Iris pigment epithelial cell (primary cell): ENCODE measurements at regions not wholly inside any gene's neighbourhood (a gene's known extent, or its start where the extent isn't known, plus 50 kb on each side); places are given as distances from the start of the nearest gene placed in this dataset.
"Not testable (repeated sequence)": the region's sequence is repeated elsewhere in the genome, so short reads cannot be mapped to it uniquely, and the experiment has no call there.

Experiments used
- DNase-seq: peaks from one replicate; pipeline ENCODE4 v3.0.0-alpha.2; 2011; ENCODE audit warnings: low read depth

DNA sequence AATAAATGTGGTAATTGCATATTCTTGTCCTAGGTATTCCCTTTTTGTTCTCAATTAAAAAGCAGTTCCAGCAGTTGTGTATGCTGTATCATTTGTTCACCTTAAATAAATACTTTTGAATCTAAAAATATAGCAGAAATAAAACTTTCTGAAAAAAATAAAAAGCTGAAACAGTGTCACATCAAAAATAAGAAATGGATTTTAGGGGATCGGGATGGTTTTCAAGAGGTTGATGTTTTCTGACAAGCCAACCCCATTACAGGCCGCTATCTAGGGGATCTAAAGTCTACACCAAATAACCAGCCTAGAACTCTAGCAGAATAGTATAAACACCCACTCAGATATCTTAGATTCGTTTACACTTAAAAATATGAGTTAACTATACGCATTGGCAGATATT lies 95.4 kb upstream of the MAML3 start:
- peak; percentile 53 for DNase-seq

DNA sequence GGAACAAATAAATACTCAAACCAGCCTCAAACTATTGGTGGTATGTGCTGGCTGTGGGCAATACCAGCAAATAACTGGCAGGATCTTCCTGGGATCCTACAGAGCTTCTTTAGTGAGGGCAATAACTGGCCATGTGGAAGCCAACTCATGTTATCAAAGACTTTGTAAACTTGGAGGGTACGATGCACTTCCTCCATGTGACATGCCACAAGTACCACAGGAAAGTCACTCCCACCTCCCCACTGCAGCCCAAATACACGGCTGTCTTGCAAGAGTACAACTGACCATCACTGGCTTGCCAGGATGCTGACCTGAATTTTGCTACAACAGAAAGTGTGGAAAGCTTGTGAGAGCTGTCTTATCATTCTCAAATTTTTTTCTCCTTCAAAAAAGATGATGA lies 93.3 kb upstream of the MAML3 start:
- no peak for DNase-seq

DNA sequence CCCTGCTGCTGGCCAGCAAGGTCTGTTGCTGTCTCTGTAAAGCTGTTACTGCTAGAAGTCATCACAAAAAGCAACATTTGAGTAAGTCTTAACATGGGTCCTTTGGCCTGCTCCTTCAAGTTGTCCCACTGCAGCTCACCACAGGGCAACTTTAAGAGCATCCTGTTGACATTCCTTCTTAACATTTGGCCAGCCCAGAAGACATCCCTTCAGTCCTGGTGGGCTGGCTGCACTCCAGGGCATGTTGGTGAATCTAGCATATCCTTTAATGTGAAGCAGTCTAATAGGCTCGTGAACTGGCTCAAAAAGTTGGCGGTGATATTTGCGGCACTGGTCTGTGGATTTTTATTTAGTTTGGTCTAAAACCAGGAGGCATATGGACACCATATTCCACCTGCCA lies 92.2 kb upstream of the MAML3 start:
- no peak for DNase-seq

DNA sequence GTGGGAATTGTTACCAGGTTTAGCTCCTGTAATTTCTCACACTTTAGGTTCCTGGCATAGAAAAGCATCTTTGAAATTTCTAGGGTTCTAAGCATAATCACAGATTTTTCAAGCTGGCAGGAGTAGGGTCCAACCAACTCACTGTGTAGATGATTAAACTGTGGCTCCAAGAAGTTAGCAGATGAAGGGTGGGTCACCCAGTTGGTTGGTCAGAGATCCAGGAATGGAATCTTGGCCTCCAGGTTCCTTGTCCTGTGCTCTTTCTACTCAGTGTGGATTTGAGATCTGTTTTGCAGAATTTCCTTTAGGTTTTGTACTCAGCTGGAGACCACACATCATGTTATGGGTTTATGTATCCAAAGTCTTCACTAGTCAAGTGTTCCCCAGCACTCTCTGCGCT lies 90.3 kb upstream of the MAML3 start:
- no peak for DNase-seq

DNA sequence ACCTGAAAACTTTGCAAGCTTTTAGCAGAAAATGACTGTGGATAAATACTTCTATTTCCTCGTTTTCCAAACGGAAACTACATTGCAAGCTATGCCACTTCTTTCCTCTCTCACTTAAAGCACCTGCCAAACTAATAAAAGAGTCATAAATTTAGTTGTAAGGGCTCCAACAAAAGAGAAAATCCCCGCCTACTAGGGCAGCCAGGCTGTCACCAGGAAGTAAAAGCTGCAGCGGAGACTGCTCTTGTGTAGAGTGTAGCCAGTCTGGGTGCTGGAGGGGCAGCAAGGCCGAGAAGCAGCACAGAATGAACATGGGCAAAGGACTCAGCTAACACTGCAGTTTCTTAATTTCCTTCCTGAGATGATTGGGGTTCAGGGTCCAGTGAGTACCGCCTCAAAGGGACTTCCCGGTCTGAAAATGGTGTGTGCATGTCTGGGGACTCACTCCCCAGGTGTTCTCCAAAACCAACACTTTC lies 89.3 kb upstream of the MAML3 start:
- no peak for DNase-seq

DNA sequence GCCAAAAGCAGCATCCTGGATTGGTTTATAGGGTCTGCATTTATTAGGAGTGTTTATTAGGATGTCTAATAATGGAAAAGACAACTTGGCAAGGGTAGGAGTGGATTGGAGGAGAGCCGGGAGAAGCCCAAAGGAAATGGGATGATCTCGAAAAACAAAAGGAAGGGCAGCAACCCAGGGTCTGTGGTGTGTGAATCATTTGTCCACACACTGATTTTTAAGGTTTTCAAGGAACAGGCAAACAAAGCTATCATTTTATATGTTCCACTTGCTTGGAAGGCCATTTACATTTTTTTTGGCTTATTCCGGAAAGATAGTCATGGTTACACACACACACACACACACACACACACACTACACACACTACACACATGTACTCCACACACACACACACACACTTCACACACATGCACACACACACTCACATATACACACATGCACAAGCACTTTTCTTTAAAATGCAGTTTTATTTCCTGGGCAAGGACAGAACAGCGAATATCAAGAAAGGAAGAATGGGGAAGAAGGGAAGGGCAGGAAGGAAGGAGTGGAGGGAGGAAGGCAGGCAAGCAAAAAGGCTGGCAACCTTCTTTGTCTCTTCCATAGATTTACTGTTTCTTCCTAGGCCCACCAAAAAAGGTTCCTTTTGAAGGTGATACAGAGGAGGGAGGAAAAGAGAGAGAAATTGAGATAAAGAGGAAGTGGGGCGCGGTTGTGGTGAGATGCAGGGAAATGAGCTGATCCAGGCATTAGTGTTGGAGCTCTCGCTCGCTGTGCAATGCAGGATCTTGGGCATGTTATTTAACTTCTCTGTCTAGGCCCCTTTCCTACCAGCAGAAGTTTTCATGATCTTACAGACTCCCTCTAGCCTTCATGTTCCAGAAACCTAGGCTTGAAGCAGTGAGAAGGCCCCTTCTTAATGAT lies 88.6 kb upstream of the MAML3 start:
- DNase-seq, result no peak

DNA sequence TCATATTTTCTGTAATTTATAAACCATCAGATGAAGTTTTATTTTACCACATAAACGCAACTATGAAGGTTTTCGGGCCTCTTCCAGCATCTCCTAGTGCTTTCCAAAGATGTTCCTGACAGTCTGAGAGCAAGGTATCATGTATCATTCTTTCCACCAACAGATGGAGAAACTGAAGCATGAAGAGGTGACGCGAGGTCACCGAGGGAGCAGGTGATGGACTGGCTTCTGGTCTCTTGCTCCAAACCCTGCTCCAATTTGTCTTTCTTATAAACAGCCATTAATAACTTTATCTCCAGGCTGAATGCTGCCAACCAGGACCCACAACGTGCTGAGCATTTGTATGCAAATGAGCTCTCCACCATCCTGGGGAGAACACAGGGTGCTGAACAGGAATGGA lies 86.3 kb upstream of the MAML3 start:
- DNase-seq, result no peak

DNA sequence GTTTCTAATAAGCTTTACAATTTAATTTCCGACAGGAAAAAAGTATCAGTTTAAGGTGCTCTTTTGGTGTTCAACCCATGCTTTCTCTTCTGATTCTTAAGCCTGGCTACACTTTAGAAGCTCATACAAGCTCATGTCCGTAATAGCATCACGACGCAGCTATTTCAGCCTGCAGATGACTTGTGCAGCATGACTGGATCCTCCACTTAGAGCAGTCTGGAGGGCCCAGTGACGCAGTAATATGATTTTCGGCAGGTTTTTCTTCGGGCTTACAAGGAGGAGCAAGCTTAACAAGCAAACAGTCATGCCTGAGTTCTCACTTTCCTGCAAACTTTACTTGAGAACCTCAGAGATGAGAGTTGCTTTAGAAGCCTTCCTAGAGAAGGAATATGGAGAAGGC lies 85.3 kb upstream of the MAML3 start:
- DNase-seq, result no peak

DNA sequence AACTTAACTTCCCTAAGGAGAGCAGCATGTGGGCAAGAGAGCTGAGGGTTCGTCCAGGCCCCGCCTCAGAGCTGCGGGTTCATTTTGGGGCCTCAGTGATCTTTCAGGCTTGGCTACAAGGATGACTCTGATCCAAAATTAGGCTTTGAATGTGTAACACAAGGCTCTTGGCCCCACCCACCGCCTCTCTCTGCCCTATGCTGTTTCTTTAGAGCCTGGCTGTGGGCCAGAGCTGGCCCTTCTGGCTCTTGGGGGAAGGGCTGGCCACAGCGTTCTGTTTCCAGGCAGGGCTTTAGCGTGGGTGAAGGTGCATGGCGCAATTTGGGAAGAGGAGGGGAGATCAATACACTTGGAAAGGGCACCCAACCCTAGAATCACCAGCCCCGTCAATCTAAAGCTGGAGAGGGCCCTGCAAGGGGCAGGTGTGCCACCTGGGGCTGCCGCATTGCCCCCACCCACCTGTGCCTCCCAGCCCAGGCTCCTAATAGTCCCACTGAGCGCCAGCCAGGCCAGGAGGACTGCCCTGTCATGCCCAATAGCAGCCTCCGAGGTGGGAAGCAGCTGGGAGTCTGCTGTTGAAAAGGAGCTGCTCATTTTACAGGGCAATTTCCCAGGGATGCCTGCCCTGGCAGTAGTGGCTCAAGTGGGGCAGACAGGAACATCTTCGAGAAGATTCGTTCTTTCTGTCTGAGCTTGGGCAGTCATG lies 84.5 kb upstream of the MAML3 start:
- DNase-seq, result peak; percentile 77

DNA sequence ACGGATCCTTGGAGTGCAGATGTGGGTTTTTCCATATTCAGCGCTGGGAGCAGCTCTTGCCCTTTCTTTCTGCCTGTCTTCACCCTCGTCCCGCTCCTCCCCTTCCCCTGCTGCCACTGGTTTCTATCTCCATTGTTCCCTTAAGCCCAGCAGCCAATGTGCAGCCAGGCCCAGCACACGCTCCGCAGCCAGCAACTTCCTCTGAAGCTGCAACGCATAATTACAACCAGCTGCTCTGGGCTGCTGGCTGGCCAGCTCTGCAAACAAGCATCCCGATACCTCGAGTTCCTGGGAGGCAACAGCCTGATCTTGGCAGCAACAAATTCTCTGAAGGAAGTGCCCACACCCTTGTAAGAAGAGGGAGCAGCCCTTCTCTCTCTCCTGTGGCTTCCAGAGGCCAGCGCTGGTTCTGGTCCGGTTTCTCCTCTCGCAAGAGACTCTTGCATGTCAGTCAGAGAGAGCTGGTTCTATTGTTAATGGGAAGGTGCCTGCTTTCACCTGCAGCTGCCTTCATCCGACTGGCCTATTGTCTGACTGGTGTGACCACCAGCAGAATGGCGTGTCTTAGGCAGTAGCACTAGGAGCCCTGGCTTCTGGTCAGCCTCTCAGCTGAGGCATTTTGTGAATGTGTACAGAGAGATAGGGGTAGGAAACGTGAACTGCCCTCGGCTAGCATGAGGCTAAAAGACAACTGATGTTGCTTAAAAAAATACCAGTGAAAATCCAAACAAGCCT lies 83.8 kb upstream of the MAML3 start:
- DNase-seq, result peak; percentile 91

DNA sequence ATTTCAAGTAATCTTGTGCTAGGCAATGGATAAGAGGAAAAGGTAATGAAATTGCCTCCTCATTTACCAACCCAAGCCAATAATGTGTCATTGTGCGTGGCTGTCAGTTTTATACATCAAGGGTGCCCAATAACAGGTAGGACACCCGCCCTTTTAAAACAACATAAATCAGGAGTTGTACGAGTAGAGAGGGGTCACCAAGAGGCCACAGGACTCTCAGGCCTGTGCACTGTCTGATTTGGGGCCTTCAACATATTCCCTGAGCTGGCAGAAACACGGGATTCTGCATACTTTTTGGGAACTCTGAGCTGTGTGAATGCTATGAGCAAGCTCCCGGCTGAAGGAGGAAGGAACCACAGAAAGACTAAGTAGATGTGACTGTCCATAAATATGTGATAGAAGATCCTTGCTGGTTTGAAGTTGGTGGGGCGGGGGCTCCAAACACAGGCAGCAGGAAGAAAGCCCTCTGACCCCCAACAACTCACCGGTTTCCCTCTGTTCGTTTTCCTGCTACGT lies 82.7 kb upstream of the MAML3 start:
- DNase-seq, result peak; percentile 14

DNA sequence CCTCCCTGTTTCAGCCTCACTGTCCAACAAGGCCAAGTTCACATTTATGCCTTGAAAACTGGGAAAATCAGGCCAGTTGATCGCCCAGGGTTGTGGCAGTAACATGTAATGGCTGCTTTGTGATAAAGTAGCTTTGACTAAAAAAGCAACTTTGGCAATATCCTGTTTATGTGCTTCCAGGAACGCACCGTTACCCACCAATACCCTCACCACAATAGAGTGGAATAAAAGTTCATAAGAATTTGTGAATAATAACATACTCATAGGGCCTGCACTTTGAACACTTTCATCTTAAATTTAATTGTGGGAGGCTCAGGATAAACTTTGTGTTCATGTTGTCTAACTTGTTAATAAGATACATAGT lies 80.7 kb upstream of the MAML3 start:
- DNase-seq, result no peak

DNA sequence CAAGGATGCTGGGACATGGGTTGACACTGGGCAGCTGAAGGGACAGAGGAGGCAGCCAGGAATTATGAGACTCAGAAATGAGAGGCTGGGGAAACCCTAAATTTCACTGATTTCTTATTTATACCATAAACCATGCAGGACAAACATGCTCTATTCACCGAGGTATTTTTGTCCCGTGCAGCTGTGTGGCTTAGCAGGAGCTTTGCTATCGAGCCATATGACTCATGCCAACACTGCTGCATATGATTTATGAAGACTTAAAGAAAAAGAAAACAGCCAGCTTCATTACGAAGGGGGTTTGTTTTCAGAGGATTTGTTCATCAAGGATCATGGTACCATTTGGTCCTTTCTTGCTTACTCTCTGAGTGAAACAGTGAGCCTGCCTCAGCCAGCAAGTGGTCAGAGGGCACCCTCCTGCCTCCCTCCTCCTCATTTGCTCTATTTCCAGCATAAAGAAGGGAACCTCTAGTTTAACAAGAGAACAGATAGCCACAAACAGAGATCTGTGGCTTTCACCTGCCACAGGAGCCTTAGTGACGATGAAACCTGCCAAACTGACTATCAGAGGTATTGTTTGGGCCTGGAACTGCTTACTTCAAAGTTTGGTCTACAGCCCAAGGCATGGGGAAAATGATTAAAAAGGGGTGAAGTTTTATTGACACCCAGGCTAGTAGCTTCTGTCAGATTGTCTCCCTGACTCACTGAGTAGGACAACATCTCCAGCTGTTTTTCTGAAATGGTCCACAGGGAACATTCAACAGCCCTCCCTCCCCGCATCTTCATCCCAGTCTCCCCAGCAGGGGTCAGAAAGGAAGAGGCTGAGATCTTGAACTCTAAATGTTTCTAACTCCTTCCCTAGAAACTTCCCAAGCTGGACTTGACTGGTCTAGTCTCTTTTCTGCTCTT lies 80.1 kb upstream of the MAML3 start:
- DNase-seq, result peak; percentile 89

DNA sequence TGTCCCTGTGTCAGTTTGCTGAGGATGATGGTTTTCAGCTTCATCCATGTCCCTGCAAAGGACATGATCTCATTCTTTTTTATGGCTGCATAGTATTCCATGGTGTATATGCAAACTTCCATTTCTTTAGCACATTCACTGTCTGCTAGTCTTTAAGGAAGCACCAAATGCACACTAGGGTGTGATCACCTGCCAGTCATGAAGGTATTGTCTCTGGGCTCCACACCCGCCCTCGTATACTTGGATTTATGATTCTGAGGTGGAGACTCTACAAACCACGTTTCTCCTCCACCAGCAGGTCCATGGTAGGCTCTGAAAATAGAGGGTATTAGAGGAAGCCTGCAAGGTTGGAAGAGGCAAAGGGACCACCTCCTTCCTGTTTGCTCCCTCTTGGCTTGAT lies 75.9 kb upstream of the MAML3 start:
- DNase-seq, result no peak

DNA sequence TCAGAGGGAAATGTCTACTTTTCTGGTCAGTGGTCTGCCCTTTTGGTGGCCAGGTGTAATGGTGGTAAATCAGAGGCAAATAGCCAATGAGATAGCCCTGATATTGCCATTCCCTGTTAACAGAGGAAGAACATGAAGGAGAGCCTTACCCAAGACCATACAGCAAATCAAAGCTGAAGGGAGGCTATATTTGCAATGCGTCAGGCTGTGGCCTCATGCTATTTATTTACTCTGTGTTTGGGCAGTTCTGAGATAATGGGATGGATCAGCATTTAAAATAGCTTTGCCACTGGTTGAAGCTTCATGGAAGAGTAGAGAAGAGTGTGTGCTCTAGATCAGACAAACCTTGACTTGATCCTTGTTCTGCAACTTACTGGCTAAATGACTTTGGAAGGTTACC lies 73.3 kb upstream of the MAML3 start:
- no peak for DNase-seq

DNA sequence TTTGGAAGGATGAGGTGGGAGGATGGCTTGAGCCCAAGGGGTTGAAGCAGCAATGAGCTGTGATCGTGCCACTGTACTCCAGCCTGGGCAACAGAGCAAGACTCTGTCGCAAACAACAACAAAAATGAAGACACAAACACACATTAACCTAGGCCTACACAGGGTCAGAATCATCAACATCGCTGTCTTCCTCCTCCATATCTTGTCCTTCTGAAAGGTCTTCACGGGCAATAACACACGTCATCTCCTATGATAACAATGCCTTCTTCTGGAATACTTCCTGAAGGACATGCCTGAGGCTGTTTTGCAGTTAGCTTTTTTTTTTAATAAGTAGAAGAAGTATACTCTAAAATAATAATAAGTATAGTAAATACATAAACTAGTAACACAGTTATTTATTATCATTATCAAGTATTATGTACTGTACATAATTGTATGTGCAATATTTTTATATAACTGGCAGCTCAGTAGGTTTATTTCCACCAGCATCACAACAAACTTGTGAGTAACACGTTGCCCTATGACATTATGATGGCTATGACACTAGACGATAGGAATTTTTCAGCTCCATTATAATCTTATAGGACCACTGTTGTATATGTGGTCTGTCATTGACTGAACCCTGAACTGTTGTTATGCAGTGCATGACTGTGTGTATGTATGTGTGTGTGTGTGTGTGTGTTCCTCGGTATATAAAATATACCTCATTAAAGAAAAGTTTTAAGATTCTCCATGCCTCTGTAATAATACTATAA lies 69.2 kb upstream of the MAML3 start:
- DNase-seq, result peak; percentile 76

DNA sequence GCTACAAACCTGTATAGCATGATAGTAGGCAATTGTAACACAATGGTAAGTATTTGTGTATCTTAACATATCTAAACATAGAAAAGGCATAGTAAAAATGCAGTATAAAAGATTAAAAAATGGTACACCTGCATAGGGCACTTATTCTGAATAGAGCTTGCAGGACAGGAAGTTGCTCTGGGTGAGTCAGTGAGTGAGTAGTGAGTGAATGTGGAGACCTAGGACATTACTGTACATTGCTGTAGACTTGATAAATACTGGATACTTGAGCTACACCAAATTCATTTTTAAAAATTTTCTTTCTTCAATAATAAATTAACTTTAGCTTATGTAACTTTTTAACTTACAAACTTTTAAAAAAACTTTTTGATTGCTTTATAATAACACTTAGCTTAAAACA lies 68.2 kb upstream of the MAML3 start:
- DNase-seq, result peak; percentile 65

DNA sequence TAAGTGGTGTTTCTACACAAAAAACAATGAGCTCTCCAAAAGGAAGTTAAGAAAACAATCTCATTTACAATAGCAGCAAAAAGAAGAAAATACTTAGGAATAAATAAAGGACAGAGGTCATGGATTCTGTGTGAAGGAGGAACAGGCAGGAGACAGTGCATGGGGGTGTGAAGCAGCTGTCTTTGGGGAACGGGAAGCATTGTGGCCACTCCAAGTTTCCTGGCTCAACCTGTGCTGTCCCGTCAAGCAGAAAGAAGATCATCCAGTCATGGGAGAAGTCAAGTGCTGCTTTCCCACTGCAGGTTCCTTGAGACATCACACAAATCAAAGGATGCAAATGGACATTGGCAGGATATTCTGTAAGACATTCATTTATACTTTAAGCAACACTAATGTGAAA lies 66.1 kb upstream of the MAML3 start:
- no peak for DNase-seq

DNA sequence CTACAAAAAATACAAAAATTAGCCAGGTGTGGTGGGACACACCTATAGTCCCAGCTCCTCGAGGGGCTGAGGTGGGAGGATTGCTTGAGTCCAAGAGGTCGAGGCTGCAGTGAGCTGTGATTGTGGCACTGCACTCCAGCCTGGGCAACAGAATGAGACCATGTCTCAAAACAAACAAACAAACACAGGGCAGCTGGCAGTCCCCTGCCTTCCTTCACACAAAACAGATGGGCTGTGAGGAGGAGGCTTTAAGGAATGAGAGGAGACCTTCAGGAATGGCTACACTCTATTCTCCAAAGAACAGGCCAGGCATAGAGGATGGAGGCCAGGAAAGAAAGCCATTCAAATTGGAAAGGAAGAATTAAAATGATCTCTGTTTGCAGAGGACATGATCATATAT lies 65.6 kb upstream of the MAML3 start:
- DNase-seq, result no peak

DNA sequence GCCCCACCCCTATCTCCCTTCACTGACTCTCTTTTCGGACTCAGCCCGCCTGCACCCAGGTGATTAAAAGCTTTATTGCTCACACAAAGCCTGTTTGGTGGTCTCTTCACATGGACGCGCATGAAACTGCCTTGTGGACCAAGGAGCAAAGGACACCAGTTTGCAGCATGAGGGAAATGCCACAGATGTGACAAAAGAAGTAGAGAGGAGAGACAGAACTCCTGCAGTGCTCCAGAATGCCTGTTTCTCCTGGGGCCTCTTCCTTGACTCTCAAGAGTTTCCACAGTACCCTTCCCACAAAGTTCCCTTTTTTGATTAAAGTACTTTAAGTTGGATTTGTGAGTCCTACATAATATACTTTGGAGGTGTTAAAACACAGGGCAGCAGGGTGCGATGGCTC lies 65.1 kb upstream of the MAML3 start:
- DNase-seq, result not testable (repeated sequence)

DNA sequence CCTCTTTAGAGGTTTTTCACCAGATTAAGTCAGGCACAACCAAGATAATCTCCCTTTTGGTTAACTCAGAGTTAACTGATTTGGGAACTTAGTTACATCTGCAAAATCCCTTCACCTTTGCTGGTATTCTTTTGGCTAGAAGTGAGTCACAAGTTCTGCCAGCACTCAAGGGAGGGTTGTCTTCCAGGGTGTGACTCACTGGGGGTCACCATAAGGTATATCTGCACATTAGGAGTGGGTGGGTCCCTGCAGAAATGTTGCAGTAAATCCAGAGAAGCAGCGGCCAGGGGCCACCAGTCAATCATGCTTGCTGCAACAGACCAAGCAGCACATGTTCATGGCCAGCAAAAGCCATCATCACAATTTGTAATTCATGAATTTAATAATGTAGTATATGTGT lies 59.8 kb upstream of the MAML3 start:
- peak; percentile 54 for DNase-seq
